Vagina (tissue), 2 donors: ENCODE measurements at regions not wholly inside any gene's neighbourhood (a gene's known extent, or its start where the extent isn't known, plus 50 kb on each side); places are given as distances from the start of the nearest gene placed in this dataset.
A peak's percentile ranks its signal among the peaks of the same experiment; 100 is the strongest.

ENCODE experiments used
- DNase-seq, 2 donors: peaks; one replicate each; pipeline ENCODE4 v3.0.0-alpha.2; 2017; ENCODE audit errors: extremely low spot score in 2 of 2
- H3K27ac ChIP-seq: fragments of 200-600 bp; sonication (generic); one replicate; pipeline ENCODE4 v1.5.1; 2019
- H3K27me3 ChIP-seq: fragments of 200-600 bp; sonication (generic); one replicate; pipeline ENCODE4 v1.5.1; 2019
- H3K36me3 ChIP-seq, 2 donors: fragments of 200-600 bp; sonication (generic); one replicate each; pipeline ENCODE4 v1.5.1; 2017 to 2019
- H3K4me1 ChIP-seq: fragments of 200-600 bp; sonication (generic); one replicate; pipeline ENCODE4 v1.5.1; 2019
- H3K4me3 ChIP-seq, 2 donors: fragments of 200-600 bp; sonication (generic); 1 replicate in 1 of 2; 2 replicates in 1 of 2; pipeline ENCODE4 v1.5.1; 2016 to 2019
- H3K9me3 ChIP-seq: fragments of 200-600 bp; sonication (generic); one replicate; pipeline ENCODE4 v1.5.1; 2019
- CTCF ChIP-seq, 3 experiments: fragments of 450-650 bp in 2 of 3; fragments of 200-600 bp in 1 of 3; sonication (generic) in 1 of 3; IDR thresholded peaks; one replicate each; pipeline ENCODE4 v1.5.1; 2017 to 2019; ENCODE audit warnings: antibody characterized with exemption in 3 of 3, mild to moderate bottlenecking in 2 of 3, moderate library complexity in 2 of 3
- POLR2A ChIP-seq, 2 donors: fragments of 450-650 bp; IDR thresholded peaks; one replicate each; pipeline ENCODE4 v1.6.1; 2017; ENCODE audit warnings: antibody characterized with exemption in 2 of 2, mild to moderate bottlenecking in 2 of 2, moderate library complexity in 2 of 2
- POLR2AphosphoS5 ChIP-seq, 2 donors: sonication (generic); formaldehyde crosslinking; IDR thresholded peaks; one replicate each; pipeline ENCODE4 v1.9.0; 2017; ENCODE audit warnings: antibody characterized with exemption in 2 of 2, mild to moderate bottlenecking in 2 of 2, low read depth in 1 of 2; ENCODE audit not compliant: insufficient read depth in 1 of 2
- intact Hi-C: fragments of 100-400 bp; cut with DNase I; formaldehyde crosslinking; loops from one replicate; pipeline ENCODE4 v1.15.1; 2023

- no peak overlapping the region for H3K4me3 ChIP-seq
- H3K27me3 ChIP-seq: no peaks in the 10 kb centered on the region
- intact Hi-C loops: no loop called here
- H3K4me1 ChIP-seq: peaks cover 11% of the 10 kb centered on the region
- no peak overlapping the region for H3K27ac ChIP-seq
- H3K36me3 ChIP-seq: no peaks in the 10 kb centered on the region
- DNase-seq: no peak
- TF ChIP-seq POLR2AphosphoS5 (IDR thresholded peaks at IDR 0.05; ENCODE audit: insufficient read depth in 1 of 2, low read depth in 1 of 2) (no peak), POLR2A (IDR thresholded peaks at IDR 0.05) (no peak), CTCF (IDR thresholded peaks at IDR 0.05) (no peak)
- no peaks in the 10 kb centered on the region for H3K9me3 ChIP-seq
Observed at GRCh38 chr2:9744256-9745004, 98.8 kb upstream of the TAF1B start.

GRCh38 chr2:9745153-9745899 lies 97.9 kb upstream of the TAF1B start:
- no peaks in the 10 kb centered on the region for H3K36me3 ChIP-seq
- intact Hi-C loops: no loop called here
- no peak overlapping the region for H3K27ac ChIP-seq
- TF ChIP-seq POLR2AphosphoS5 (IDR thresholded peaks at IDR 0.05; ENCODE audit: insufficient read depth in 1 of 2, low read depth in 1 of 2) (no peak), POLR2A (IDR thresholded peaks at IDR 0.05) (no peak), CTCF (IDR thresholded peaks at IDR 0.05) (no peak)
- H3K9me3 ChIP-seq: no peaks in the 10 kb centered on the region
- no peak for DNase-seq
- peaks cover 11% of the 10 kb centered on the region for H3K4me1 ChIP-seq
- H3K4me3 ChIP-seq: no peak overlapping the region
- no peaks in the 10 kb centered on the region for H3K27me3 ChIP-seq

- Histone ChIP-seq H3K27me3 (no peaks in the 10 kb centered on the region), H3K4me3 (no peak overlapping the region), H3K36me3 (no peaks in the 10 kb centered on the region), H3K4me1 (peaks cover 11% of the 10 kb centered on the region), H3K9me3 (no peaks in the 10 kb centered on the region), H3K27ac (no peak overlapping the region)
- TF ChIP-seq POLR2A (IDR thresholded peaks at IDR 0.05) (no peak), POLR2AphosphoS5 (IDR thresholded peaks at IDR 0.05; ENCODE audit: insufficient read depth in 1 of 2, low read depth in 1 of 2) (no peak), CTCF (IDR thresholded peaks at IDR 0.05) (no peak)
- no peak for DNase-seq
- intact Hi-C loops: no loop called here
Observed at GRCh38 chr2:9747396-9747795, 95.9 kb upstream of the TAF1B start.

- TF ChIP-seq POLR2AphosphoS5 (IDR thresholded peaks at IDR 0.05; ENCODE audit: insufficient read depth in 1 of 2, low read depth in 1 of 2) (peak in 1 of 2 donors; percentile 49), POLR2A (IDR thresholded peaks at IDR 0.05) (no peak), CTCF (IDR thresholded peaks at IDR 0.05) (no peak)
- Histone ChIP-seq H3K4me3 (no peak overlapping the region), H3K4me1 (peaks cover 20% of the 10 kb centered on the region), H3K36me3 (no peaks in the 10 kb centered on the region), H3K27ac (no peak overlapping the region), H3K9me3 (no peaks in the 10 kb centered on the region), H3K27me3 (no peaks in the 10 kb centered on the region)
- no peak for DNase-seq
- intact Hi-C loops: no loop called here
Observed at GRCh38 chr2:9748577-9748976, 94.7 kb upstream of the TAF1B start.
